ENCODE measurements at regions not wholly inside any gene's neighbourhood (a gene's known extent, or its start where the extent isn't known, plus 50 kb on each side); places are given as distances from the start of the nearest gene placed in this dataset.
"Not testable (repeated sequence)": the region's sequence is repeated elsewhere in the genome, so short reads cannot be mapped to it uniquely, and the experiment has no call there.

GRCh38 chr2:14408695-14409094 is 223.8 kb upstream of the LRATD1 start:
- DNase-seq: no peak

GRCh38 chr2:14417551-14417950 is 215.0 kb upstream of the LRATD1 start:
- DNase-seq: no peak

- DNase-seq: no peak
Measured at GRCh38 chr2:14418115-14418514, 214.4 kb upstream of the LRATD1 start.

GRCh38 chr2:14420851-14421250 is 211.7 kb upstream of the LRATD1 start:
- DNase-seq: no peak

GRCh38 chr2:14422426-14422825 is 210.1 kb upstream of the LRATD1 start:
- DNase-seq: no peak

GRCh38 chr2:14423145-14423906 is 209.2 kb upstream of the LRATD1 start:
- DNase-seq: no peak

GRCh38 chr2:14424478-14425390 is 207.8 kb upstream of the LRATD1 start:
- no peak for DNase-seq

GRCh38 chr2:14425869-14426268 is 206.6 kb upstream of the LRATD1 start:
- DNase-seq: no peak

GRCh38 chr2:14428056-14428455 is 204.5 kb upstream of the LRATD1 start:
- DNase-seq: no peak

GRCh38 chr2:14433946-14434495 is 198.5 kb upstream of the LRATD1 start:
- no peak for DNase-seq

- no peak for DNase-seq
Measured at GRCh38 chr2:14445670-14446069, 186.8 kb upstream of the LRATD1 start.

GRCh38 chr2:14448340-14448739 is 184.2 kb upstream of the LRATD1 start:
- no peak for DNase-seq

GRCh38 chr2:14451312-14451711 is 181.2 kb upstream of the LRATD1 start:
- DNase-seq: no peak

GRCh38 chr2:14454202-14454601 is 178.3 kb upstream of the LRATD1 start:
- DNase-seq: no peak

GRCh38 chr2:14459786-14460325 is 172.7 kb upstream of the LRATD1 start:
- no peak for DNase-seq

- DNase-seq: no peak
Measured at GRCh38 chr2:14475994-14476393, 156.5 kb upstream of the LRATD1 start.

GRCh38 chr2:14479486-14479885 is 153.0 kb upstream of the LRATD1 start:
- DNase-seq: no peak

- no peak for DNase-seq
Measured at GRCh38 chr2:14480120-14480519, 152.4 kb upstream of the LRATD1 start.

- DNase-seq: no peak
Measured at GRCh38 chr2:14480906-14481305, 151.6 kb upstream of the LRATD1 start.

- no peak for DNase-seq
Measured at GRCh38 chr2:14492920-14493503, 139.5 kb upstream of the LRATD1 start.

GRCh38 chr2:14494759-14495158 is 137.8 kb upstream of the LRATD1 start:
- no peak for DNase-seq

- no peak for DNase-seq
Measured at GRCh38 chr2:14501061-14501460, 131.5 kb upstream of the LRATD1 start.

- DNase-seq: not testable (repeated sequence)
Measured at GRCh38 chr2:14506955-14507354, 125.6 kb upstream of the LRATD1 start.
